Prostate gland (tissue), 2 donors: ENCODE measurements at regions not wholly inside any gene's neighbourhood (a gene's known extent, or its start where the extent isn't known, plus 50 kb on each side); places are given as distances from the start of the nearest gene placed in this dataset.
"Not testable (repeated sequence)": the region's sequence is repeated elsewhere in the genome, so short reads cannot be mapped to it uniquely, and the experiment has no call there.

ENCODE experiments used
- CTCF ChIP-seq, 4 experiments: fragments of 200-600 bp in 2 of 4; fragments of 450-650 bp in 2 of 4; sonication (generic) in 2 of 4; IDR thresholded peaks; 1 replicate in 3 of 4; 2 replicates in 1 of 4; pipeline ENCODE4 v1.5.1; 2016 to 2019; ENCODE audit warnings: antibody characterized with exemption in 4 of 4, mild to moderate bottlenecking in 2 of 4, moderate library complexity in 2 of 4
- POLR2A ChIP-seq: fragments of 450-650 bp; IDR thresholded peaks from one replicate; pipeline ENCODE4 v1.6.1; 2016; ENCODE audit warnings: antibody characterized with exemption, mild to moderate bottlenecking

- not testable (repeated sequence) for TF ChIP-seq CTCF (IDR thresholded peaks at IDR 0.05); POLR2A
Observed at GRCh38 chr13:61205898-61206297, 209.8 kb downstream of the PCDH20 start.
